ENCODE measurements at regions not wholly inside any gene's neighbourhood (a gene's known extent, or its start where the extent isn't known, plus 50 kb on each side); places are given as distances from the start of the nearest gene placed in this dataset.

DNA sequence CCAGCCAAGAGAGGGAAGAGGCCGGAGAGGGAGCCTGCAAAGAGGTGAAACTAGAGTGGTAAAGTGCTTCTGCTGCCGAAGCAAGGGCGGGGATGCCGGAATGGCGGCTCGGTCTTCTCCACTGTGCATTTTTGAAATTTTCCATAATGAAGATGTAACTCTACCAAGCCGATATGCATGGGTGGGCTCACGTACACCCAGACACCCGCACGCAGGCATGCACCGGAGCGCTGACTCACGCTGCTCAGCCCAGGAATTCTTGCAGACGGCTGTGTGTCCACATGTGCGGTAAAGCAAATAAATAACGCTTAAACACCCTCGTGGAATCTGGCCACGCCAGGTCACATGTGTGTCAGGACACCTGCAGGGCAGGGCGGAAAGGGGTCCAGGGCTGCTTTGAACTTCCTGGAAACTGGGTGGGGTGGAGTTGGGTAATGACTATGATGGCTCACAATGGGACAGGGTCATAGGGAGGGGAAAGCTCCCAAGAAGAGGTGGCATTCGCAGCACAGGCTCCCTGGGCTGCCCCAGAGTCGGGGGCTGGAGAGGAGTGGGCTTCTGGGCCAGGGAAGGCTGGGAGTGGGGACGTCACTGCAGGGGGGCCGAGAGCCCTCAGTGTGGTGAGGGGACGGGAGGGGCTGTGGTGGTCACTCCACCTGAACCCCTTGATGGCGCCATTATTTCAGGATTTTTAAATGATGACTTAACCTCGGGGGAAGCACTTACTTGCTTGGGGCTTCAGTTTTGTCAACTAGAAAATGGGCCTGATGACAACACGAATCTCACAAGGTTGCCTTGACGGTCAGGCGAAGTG lies 265.5 kb downstream of the PARN start (continued):
- TF ChIP-seq FOS (IDR thresholded peaks at IDR 0.05; ENCODE audit: low read depth, low read length), result peak; percentile 72

DNA sequence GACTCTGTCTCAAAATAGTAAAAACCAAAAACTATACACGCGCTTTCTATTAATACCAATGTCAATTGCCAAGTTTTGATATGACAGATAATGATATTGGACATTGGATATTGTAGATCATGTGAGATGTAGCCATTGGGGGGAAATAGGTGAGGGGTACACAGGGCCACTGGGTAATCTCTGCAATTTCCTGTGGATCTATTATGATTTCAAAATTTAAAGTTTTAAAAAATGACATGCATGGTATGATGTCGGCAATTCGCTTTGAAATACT lies 266.0 kb downstream of the PARN start:
- Histone ChIP-seq H2AK9ac (replicated peaks; ENCODE audit: low read depth, low read length, poor library complexity) (no peak overlapping the region), H2BK15ac (ENCODE audit: low read depth, low read length) (no peak overlapping the region), H4K5ac (ENCODE audit: low read depth, low read length) (peak overlapping the region; percentile 42; the same call in 1 of the 2 replicates), H3K23ac (ENCODE audit: low read depth, low read length) (no peak overlapping the region), H3K18ac (ENCODE audit: low read depth, low read length) (peak overlapping the region; percentile 36; the same call in 1 of the 2 replicates), H2AK5ac (ENCODE audit: low read depth, low read length) (no peak overlapping the region), H3K14ac (replicated peaks; ENCODE audit: low read depth, low read length) (no peak overlapping the region), H3K4ac (ENCODE audit: low read depth, low read length) (peak overlapping the region; percentile 37; the same call in 1 of the 2 replicates), H3K27me3 (ENCODE audit: control insufficient read depth, insufficient read depth, low read length) (no peaks in the 10 kb centered on the region; the same call in 1 of the 2 replicates), H2BK120ac (ENCODE audit: low read depth, low read length) (peak overlapping the region; percentile 72; the same call in 1 of the 2 replicates), H3K9me3 (ENCODE audit: control insufficient read depth, insufficient read depth, low read length) (no peaks in the 10 kb centered on the region), H3K56ac (ENCODE audit: extremely low read depth, insufficient read depth, low read length) (peak overlapping the region; percentile 14; the same call in 1 of the 2 replicates), H3K9me1 (ENCODE audit: insufficient read depth, low read length) (peaks cover 8% of the 10 kb centered on the region; the same call in 1 of the 2 replicates), H3K79me1 (ENCODE audit: low read depth in 1 of 2, low read length in 2 of 2) (no peaks in the 10 kb centered on the region), H3K36me3 (ENCODE audit: control insufficient read depth, insufficient read depth, low read length) (no peaks in the 10 kb centered on the region), H3K4me1 (ENCODE audit: control insufficient read depth, insufficient read depth, low read length) (peaks cover 10% of the 10 kb centered on the region), H4K20me1 (ENCODE audit: insufficient read depth, low read length) (no peaks in the 10 kb centered on the region), H3K4me3 (ENCODE audit: insufficient read depth, low read depth, low read length) (no peak overlapping the region; the same call in 1 of the 2 replicates), H3K27ac (ENCODE audit: insufficient read depth, low read length) (no peak overlapping the region), H3K4me2 (ENCODE audit: low read depth, low read length) (peak overlapping the region; percentile 65; the same call in 1 of the 2 replicates), H2BK20ac (ENCODE audit: low read depth, low read length) (no peak overlapping the region), H4K8ac (ENCODE audit: low read depth in 2 of 2, low read length in 2 of 2) (peak overlapping the region in 1 of 2 experiments; percentile 2; a peak in 1 of 4 replicates), H2BK5ac (ENCODE audit: low read depth, low read length, poor library complexity, severe bottlenecking) (peak overlapping the region; percentile 90), H3K9ac (ENCODE audit: low read depth, low read length) (no peak overlapping the region; the same call in 1 of the 2 replicates), H2AFZ (replicated peaks; ENCODE audit: low read length, poor library complexity) (no peak overlapping the region), H4K91ac (ENCODE audit: insufficient read depth, low read depth, low read length) (peak overlapping the region; percentile 17; the same call in 1 of the 2 replicates)
- ATAC-seq (ENCODE audit: low read depth), result no peak; the same call in 1 of the 2 replicates
- intact Hi-C loops (cut with micrococcal nuclease), result loop anchor here (2.0 to 5.0 kb wide), 2 partner anchors 61 to 163 kb away; no protein-coding TSS in a partner anchor
- dilution Hi-C loops (cut with HindIII; ENCODE audit: low sequenced_read_pairs, unreplicated experiment), result no loop called here
- no TSS peak for BruUV-seq (replicated peaks)
- WGBS, 2 experiments (ENCODE audit: extremely low coverage in 2 of 2, insufficient read length in 1 of 2), result 47% methylated on average over 2 of the region's 4 CpGs; no CpG with 5 or more reads in 1 of the 2 experiments
- DNase-seq, result no peak
- ChIA-PET POLR2A (ENCODE audit: unreplicated experiment) (no interaction called here), CTCF (no interaction called here)
- in situ Hi-C loops (cut with MboI; ENCODE audit: low sequenced_read_pairs), result loop anchor here (5.0 kb wide), 1 partner anchor 57 kb away; no protein-coding TSS in a partner anchor
- TF ChIP-seq RFX5 (IDR thresholded peaks at IDR 0.05; ENCODE audit: low read depth, low read length) (no peak), CHD1 (IDR thresholded peaks at IDR 0.05; ENCODE audit: low read depth, low read length) (no peak), MAZ (IDR thresholded peaks at IDR 0.05; ENCODE audit: borderline replicate concordance, low read depth, low read length) (no peak), MXI1 (IDR thresholded peaks at IDR 0.05; ENCODE audit: borderline replicate concordance, low read depth, low read length) (no peak), SMC3 (IDR thresholded peaks at IDR 0.05; ENCODE audit: low read depth, low read length) (no peak), CEBPB (IDR thresholded peaks at IDR 0.05; ENCODE audit: low read depth, low read length) (no peak), POLR2A (IDR thresholded peaks at IDR 0.05; ENCODE audit: low read depth, low read length) (no peak), BHLHE40 (IDR thresholded peaks at IDR 0.05; ENCODE audit: low read depth, low read length) (no peak), RAD21 (IDR thresholded peaks at IDR 0.05; ENCODE audit: low read length) (no peak), FOS (IDR thresholded peaks at IDR 0.05; ENCODE audit: low read depth, low read length) (no peak), RCOR1 (IDR thresholded peaks at IDR 0.05; ENCODE audit: insufficient replicate concordance, low read length) (no peak)
- TF ChIP-seq, protein P1, sequence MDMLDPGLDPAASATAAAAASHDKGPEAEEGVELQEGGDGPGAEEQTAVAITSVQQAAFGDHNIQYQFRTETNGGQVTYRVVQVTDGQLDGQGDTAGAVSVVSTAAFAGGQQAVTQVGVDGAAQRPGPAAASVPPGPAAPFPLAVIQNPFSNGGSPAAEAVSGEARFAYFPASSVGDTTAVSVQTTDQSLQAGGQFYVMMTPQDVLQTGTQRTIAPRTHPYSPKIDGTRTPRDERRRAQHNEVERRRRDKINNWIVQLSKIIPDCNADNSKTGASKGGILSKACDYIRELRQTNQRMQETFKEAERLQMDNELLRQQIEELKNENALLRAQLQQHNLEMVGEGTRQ (IDR thresholded peaks at IDR 0.05; ENCODE audit: low read depth, low read length), result no peak
- TF ChIP-seq, protein P2, sequence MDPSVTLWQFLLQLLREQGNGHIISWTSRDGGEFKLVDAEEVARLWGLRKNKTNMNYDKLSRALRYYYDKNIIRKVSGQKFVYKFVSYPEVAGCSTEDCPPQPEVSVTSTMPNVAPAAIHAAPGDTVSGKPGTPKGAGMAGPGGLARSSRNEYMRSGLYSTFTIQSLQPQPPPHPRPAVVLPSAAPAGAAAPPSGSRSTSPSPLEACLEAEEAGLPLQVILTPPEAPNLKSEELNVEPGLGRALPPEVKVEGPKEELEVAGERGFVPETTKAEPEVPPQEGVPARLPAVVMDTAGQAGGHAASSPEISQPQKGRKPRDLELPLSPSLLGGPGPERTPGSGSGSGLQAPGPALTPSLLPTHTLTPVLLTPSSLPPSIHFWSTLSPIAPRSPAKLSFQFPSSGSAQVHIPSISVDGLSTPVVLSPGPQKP (IDR thresholded peaks at IDR 0.05; ENCODE audit: borderline replicate concordance, low read depth, low read length), result no peak
